HG02678 (cell line): ENCODE measurements at regions not wholly inside any gene's neighbourhood (a gene's known extent, or its start where the extent isn't known, plus 50 kb on each side); places are given as distances from the start of the nearest gene placed in this dataset.

Experiments used
- ATAC-seq: cut with Tn5 transposase; IDR thresholded peaks from one replicate; pipeline ENCODE4 v1.9.1; 2021; ENCODE audit warnings: mild to moderate bottlenecking, moderate library complexity; ENCODE audit not compliant: unreplicated experiment

DNA sequence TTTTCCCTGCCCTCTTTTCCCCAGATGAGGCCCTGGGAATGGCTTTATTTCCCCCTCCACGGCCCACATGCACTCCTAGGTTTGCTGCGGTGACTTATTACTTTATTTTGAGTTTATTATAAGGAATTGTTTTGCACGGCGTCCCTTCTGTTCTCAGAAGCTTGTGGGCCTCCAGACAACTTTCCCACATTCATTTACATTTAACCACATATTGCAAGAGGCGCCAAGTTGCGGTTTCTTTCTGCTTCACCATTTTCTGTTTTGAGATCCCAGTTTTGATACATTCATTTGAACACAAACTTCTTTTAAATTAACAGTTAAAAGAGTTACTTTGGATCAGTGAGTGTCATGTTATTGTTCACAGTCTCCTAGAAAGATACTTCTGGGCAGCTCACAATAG is 532.5 kb upstream of the MGMT start:
- no peak for ATAC-seq

DNA sequence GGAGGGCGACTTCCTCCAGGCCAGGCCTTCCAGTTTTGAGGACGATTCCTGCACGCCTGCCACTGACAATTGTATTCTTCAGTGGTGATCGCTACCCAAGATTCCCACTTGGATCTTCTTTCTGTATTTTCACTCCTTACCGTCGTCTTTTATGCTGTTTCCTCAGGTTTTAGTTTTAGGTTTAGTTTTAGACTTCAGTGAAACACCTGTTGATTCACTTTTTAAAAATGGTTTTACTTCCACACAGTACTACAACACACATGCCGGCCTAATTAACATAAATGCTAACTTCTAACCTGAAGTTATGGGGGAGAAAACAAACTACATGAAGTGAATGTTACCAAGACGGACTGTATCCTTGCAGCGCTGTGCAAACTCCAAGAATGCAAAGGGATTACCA is 530.6 kb upstream of the MGMT start:
- no peak for ATAC-seq

DNA sequence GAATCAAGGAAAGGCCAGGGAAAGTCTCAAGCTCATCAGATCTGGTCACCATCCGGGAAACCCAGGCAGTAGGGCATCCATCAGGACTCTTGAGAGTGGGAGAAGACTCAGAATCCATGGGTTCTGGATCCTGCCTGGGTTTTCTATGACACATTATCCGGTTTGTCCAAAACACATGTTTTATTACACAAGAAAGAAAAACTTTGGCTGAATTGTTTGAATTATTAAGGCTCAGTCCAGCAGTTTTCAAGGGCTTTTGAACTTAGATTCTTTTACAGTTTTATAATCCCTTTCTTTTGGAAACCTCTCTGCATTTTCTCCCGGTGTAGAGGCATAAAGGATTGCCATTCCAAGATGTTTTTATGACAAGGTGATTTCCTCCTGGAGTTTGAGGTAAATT is 528.5 kb upstream of the MGMT start:
- no peak for ATAC-seq

DNA sequence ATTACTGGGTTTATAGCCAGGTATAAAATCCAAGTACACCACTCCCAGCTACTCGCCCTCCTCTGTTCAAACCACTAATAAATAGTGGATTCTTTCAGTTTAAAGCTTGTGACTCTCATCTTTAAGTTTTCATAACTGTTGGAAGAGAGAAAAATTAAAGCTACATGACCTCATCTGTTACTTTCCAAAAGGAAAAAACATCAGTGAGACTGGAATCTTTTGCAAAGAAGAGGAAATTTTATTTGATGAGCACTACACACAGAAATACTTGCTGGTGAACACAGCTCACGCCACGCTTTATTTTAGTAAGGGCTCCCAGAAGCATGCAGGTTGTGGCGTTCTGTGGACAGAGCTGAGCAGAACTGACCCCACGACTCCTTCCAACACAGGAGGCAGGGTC is 527.0 kb upstream of the MGMT start:
- ATAC-seq = no peak

DNA sequence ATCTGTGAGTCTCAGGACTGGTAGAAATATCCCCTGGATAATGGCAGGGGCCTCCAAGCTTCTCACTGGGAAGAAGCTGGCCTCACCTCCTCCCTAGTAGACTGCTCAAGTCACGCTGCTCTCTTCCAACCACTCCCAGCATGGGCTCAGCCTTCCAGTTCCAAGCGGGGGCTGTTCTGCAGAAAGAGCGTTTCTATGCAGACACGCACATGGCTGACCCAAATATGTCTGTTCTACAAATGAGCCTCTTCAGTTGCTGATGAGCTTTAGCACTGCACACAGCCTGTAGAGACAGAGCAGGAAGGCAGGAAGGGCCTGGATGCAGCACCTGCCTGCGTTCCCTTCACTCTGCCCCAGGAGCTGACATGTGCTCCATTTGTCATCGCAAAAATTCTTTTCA is 523.9 kb upstream of the MGMT start:
- ATAC-seq = no peak

DNA sequence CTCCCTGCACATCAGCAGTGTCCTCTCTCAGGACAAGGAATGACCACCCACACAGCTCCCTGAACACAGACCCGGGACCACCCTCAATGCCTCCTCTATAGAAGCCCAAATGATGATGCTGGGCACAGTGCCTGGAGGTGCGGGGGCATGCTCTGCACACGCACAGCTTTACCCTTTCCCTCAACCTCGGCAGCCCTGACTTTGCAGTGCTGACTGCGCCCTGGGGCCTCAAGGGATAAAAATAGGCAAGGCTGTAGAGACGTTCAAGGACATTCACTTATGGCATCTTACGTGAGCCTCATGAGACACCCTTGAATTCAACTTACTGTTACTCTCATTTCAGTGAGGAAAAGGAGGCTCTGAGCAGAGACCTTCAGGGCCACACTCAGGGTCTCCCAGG is 521.6 kb upstream of the MGMT start:
- no peak for ATAC-seq

DNA sequence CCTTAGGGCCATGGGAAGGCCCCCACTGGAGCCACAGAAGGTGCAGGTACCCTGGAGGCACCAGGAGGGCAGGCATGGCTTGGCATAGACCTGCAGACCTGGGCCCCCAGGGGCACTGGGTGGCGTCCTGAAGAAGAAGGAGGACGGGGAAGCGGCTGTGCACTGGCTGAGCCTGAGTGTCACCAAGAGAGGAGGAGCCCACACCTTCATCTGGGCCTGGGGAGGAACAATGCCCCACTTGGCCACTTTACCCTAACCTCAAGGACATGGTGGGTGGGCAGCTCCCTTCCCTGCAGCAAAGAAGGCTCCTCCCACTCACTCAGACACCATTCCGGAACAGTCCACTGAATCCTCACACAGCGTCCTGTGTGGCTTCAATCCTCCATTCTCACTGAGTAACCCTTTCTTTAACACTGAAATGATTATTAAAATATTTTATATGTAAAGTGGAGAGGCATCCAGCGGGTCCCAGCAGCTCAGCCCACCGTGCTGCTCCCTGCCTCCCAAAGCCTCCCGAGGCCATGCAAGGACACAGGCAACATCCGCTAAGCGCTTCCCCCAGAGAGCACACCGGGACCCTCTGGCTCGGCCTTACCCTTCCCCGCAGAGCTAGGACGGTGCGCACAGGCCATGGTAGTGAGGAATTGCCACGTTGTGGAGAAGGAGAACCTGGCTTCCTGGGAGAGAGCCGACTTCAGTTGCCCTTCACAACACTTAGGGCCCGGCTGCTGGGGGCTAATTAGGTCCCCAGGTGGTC is 516.7 kb upstream of the MGMT start:
- ATAC-seq = no peak

DNA sequence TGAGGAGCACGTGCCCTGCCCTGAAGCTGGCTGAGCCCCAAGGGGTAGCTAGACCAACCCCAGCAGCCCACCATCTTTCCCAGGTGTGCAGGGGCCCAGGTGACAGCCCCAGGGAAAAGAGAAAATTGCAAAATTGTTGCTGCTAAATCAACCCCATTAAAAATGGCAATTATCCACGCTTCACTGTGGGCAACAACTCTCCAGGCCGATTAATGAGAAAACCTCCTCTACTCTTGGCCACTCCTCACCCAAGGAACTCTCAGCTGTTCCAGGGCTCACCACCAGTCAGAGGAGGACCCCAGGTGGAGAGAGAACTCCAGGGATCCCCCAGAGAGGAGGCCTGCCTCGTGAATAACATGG is 516.1 kb upstream of the MGMT start:
- ATAC-seq = no peak

DNA sequence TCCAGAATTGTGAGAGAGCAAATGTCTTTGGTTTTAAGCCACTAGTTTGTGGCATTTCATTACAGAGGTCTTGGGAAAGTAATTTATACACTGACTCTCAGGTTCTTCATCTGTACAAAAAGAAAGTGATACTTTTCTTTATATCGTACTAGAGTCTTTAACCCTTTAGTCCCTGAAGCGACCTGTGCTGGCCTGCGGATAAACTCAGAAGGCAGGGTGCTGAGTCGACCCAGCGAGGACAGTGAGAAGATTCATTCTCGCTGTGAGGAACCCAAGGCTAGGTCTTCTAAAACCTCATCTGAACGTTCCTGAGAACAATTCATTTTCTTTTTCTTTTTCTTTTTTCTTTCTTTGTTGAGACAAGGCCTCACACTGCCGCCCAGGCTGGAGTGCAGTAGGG is 514.2 kb upstream of the MGMT start:
- ATAC-seq = no peak

DNA sequence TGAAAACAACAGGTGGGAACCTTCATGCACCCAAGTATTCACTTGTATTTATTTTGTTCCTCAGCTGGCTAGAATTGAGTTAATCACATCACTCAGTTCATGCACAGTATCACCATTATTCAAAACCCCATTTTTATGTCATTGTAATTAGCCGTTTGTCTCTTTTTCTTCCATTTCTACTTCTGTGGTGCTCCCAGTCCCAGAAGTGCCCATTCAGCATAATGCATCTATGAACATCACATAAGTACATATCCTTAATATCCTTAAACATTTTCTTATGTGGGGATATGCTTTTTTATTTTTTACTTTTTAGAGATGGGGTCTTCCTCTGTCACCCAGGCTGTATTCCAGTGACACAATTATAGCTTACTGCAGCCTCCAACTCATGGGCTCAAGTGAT is 510.9 kb upstream of the MGMT start:
- ATAC-seq = no peak

DNA sequence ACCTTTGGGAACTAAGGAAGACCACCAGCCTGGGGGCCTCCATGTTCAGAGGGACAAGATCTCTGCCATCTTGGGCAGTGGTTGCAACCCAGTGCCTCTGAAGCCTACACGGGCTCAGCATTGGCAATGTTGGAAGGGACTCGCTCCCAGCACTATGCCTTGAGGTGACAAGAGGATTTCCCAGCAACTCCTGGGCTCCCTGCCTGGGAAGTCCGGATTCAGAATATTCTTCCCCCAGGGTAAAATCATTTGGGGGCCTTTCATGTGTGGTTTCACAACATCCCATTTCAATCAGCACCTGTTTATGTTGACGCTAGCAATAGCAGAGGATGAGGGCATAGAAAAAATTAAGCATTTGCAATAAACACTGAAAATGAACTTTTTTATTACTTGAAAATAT is 509.8 kb upstream of the MGMT start:
- no peak for ATAC-seq

DNA sequence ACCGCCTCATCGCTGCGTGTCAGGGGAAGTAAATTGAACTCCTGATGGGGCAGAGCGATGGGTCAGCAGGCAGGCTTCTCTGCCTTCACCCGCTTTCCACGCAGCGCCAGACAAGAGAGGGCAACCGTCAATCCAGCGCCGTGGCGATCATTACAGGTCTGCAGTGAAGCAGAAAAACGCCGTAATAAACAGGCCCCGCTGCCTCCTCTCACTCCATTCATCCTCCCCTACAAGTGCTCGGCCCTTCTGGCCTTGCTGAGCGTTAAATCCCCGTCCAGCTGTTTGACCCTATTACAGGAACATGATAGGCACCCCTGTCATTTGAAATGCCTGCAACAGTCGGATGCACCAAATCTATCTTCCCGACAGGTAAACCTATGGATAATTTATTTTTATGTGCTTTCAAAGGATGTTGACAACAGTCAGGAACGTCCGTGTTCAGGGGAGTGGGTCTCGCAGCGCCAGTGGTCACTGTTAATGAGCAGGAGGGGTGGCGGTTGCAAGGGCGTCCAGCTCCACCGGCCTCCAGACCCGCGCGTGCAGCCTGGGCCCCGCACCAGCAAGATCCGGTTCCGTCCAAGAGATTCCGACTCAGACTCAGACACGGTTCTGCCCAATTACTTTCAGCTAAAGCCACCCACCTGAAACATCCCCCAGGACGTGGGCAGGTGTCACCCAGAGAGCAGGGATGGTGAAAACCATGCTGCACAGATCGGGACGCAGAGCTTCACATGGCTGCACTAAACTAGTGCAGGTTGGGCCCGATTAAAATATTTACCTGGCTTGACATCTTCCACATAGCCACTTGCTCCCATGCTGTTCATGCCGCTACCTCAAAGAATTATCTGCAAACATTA is 508.0 kb upstream of the MGMT start:
- ATAC-seq = no peak

DNA sequence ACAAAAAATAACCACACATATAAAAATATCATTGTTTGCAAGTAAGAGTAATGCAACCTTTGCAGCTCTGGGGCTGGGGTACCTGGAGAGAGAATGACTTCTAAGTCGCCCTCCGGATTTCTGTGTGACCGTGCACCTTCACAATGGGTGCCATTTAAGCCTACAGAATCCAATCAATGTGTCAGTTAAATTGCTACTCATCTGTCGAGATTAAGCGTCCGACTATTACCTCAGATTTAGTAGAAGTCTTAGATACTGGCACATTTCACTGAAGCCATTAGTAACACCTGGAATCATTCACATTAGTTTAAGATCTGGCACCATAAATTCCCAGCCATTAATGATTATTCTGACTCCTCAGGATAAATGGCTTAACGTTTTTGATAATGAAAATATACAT is 507.3 kb upstream of the MGMT start:
- no peak for ATAC-seq

DNA sequence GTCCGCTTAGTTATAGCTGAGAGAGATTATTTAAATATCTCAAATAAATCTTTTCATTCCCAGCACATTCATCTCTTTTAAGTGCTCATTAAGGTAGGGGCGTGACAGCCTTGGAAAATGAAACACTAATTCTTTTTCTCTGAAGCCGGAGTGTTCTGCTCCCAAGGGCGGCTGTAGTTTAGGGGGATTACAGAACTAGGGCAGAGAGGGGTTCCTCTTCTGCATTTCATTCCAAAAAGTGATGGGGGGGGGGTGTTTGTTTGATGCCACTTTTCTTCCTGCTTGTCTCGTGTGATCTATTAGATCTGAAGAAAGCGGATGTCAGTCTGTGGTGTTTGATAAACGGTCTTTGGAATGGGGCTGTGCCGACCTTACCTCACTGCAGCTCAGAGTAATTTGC is 506.5 kb upstream of the MGMT start:
- ATAC-seq = no peak

DNA sequence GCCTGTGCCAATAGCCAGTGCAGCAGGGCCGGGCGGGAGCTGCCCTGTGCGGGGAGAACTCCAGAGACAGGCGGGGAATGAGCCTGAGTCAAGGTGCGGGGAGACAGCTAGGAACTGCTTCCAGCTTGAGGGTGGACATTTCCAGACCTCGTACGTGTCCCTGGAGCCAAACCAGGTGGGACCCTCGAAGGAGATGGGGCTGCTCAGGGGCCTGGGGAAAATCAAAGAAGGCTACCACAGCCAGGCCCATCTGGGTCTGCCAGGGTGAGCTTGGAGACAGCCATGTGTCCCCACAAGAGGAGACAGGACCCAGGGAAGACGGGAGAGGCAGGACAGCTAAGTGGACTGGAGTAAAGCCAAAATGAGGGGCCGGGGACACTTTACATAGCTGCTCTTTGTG is 504.9 kb upstream of the MGMT start:
- ATAC-seq = no peak

DNA sequence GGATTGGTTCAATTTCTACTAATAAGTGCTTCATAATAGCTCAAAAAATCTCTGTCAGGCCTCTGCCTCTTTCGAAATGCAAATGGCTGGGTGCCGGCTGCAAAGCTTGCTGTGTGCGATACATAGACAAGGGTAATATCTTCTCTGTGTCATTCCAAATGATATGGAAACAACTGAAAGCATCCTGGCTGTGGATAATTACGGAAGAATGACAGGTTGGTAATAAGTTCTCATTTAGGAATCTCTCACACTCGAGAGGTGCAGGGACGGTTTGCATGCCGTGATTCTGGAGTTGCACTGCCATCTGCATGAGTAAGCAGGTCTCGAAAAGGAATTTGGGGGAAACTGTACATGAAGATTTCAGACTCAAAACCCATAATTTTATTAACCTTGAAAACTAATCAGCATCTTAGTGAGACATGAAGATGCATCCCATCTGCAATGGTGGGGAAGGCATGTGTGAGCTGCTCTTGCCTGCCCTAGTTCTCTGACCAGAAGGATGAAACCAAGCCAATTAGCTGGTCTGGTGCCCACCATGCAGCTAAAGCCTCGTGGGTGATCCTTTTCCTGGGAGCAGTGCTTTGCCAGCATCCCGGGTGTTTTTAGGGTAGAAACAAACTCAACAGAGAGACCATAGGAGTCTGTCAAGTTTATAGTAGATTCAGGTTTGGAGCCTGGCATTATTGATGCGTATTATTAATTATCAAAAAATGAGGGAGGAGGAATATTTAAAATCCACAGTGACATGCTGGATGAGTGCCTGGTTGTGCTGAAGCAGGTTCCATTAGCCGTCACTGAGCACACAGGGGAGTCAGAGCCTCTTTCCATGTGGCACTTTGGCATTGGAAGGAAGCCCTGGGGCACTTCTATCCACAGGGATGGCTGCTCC is 503.6 kb upstream of the MGMT start:
- ATAC-seq = no peak

DNA sequence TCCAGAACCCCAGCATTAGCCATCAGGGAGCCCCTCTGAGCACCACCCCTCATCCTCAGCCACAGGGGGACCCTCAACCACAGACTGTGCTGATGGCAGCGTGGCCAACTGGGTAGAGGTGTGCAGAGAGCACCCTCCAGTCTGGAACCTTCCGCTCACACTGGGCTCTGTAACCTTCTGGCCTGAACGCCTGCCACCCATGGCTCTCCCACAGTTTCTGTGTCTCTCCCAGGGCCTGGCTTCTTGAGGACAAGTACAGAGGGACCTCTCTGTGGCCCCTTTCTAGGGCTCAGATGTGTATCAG is 503.0 kb upstream of the MGMT start:
- no peak for ATAC-seq

DNA sequence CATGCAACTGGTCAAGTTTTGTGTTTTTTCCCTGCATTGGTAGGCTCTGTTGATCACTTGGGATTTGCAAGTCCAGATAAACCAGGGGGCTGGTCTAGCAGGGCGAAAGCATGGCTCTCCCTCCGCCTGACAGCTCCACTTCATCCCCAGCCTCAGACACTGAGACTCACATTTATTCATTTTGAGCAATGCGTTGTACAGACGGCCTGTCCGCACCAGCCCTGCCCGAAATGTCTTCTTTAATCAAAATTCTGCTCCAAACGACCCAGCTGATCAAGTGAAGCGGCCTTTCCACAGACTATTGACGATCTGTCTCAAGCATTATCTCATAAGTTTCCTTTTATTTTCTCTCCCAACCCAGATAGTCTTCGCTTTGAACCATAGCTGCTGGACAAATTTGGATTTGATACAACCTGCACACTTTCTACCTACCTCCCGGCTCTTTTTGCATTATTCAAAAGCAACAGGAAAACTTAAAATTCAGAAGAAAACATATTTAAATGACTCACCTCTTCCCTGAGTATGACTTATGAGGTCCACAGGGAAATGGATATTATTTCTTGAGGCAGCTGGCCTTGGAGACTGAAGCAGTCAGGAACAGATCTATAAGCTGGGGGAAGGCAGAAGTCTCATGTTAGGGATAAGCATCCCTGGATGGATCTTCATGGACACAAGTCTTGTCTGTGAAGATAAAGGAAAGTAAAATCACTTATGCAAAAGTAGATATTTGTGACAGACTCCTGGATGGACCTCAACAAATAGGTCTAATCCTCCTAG is 498.9 kb upstream of the MGMT start:
- ATAC-seq = no peak

DNA sequence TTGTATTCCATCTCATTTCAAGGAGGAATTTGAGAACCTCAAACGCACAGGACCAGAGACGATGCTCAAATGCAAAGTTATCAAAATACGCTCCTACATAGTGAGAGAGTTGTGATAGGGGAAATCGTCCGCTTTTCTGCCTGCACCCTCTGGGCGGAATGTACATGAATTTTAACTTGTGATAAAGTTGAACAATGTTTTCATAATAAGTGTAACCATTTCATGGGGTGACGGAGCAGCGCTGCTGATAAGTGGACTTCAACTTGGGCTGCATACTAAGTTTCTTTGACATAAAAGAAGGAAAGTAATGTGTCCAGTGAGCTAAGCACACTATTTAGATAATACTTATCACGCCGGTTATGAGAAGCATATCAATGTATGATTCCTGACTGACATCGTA is 497.5 kb upstream of the MGMT start:
- ATAC-seq = no peak

DNA sequence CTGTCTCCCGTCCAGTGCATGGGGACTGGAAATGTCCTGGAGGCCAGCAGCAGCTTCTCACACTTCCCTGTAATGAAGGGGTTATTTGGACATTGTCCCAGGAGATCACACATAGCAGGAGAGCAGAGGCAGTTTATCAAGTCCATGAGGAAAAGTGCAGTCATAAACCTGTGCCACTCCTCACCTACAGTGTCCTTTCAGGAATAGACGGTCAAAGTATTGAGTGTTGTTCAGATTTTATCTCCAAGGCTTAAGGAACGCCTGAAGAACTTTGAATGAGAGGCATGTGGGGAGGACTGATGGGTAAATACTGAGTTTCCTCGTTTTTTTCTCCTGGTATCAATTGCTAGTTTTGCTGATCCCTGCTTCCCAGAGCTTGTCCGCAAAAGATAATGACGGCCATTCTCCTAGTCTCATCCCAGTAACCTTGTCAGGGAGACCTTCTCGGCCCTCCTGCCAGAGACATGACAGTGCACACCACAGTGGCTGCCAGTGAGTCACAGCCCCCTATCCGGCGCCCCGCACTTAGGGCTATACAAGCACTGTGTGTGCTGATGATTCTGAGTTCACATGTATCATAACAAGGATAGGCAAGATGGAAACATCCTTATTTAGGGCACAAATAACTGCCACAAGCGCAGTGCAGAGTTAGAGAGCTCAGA is 495.5 kb upstream of the MGMT start:
- ATAC-seq = no peak

DNA sequence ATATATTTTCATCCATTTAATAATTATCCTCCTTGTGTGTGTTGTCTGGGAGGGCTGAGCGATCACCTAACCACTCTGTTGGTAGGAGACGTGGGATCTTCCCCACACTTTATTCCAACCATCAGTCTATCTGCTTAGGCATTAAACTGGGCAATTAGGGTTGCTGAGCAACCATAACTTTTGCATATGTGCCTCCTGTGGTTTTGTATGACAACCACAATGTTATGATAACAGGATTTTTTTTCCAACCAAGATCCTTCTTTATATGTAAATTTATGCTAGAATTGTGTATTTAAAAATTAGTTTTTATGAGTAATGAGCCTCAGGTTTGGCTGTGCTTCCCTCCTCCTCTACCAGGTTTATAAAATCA is 495.0 kb upstream of the MGMT start:
- ATAC-seq = no peak
